Caco-2 (cell line): ENCODE measurements at regions not wholly inside any gene's neighbourhood (a gene's known extent, or its start where the extent isn't known, plus 50 kb on each side); places are given as distances from the start of the nearest gene placed in this dataset.

Experiments
- BruUV-seq: library from RNA; stranded (reverse); fragments of 400-500 nt; replicated peaks from 2 replicates; lab custom pipeline; 2021; lab: Mats Ljungman, UMichigan
- CTCF ChIA-PET: fragments of 300-600 bp; sonication (Branson Sonifier 250); formaldehyde crosslinking; loops from one replicate; lab custom pipeline; 2022; ENCODE audit warnings: antibody characterized with exemption; lab: Charles Lee
- POLR2A ChIA-PET: fragments of 300-600 bp; sonication (Branson Sonifier 250); formaldehyde crosslinking; loops from one replicate; lab custom pipeline; 2022; ENCODE audit warnings: antibody characterized with exemption; lab: Charles Lee
- DNase-seq, 2 experiments: peaks; one replicate each; pipeline versions ENCODE4 v3.0.0 to v3.0.0-alpha.2; 2020 to 2022
- H3K27me3 ChIP-seq: replicated peaks from 2 replicates; pipeline ENCODE4 v1.6.0; 2011; ENCODE audit warnings: low read length; ENCODE audit not compliant: control insufficient read depth, insufficient read depth
- H3K36me3 ChIP-seq: 2 replicates; pipeline ENCODE4 v1.5.1; 2011; ENCODE audit warnings: low read length; ENCODE audit not compliant: control insufficient read depth, insufficient read depth
- H3K4me1 ChIP-seq: fragments of 250-450 bp; sonication (Bioruptor Pico); 2 replicates; pipeline ENCODE4 v1.5.1; 2020; ENCODE audit warnings: mild to moderate bottlenecking
- H3K4me3 ChIP-seq: 2 replicates; pipeline ENCODE4 v1.5.1; 2011; ENCODE audit warnings: low read depth, mild to moderate bottlenecking, control low read depth, low read length
- H3K9me3 ChIP-seq: fragments of 250-450 bp; sonication (Bioruptor Pico); 2 replicates; pipeline ENCODE4 v1.5.1; 2020; ENCODE audit warnings: mild to moderate bottlenecking, moderate library complexity
- H3K27ac Mint-ChIP-seq: one replicate; pipeline ENCODE4 v1.8.0; 2022; ENCODE audit warnings: mixed read lengths; ENCODE audit not compliant: unreplicated experiment
- H3K27me3 Mint-ChIP-seq: one replicate; pipeline ENCODE4 v1.8.0; 2022; ENCODE audit warnings: mixed read lengths; ENCODE audit not compliant: insufficient read depth, unreplicated experiment
- H3K36me3 Mint-ChIP-seq: one replicate; pipeline ENCODE4 v1.8.0; 2022; ENCODE audit warnings: mild to moderate bottlenecking, mixed read lengths; ENCODE audit not compliant: insufficient read depth, unreplicated experiment
- H3K4me1 Mint-ChIP-seq: one replicate; pipeline ENCODE4 v1.8.0; 2022; ENCODE audit warnings: low read depth, mixed read lengths; ENCODE audit not compliant: unreplicated experiment
- H3K4me3 Mint-ChIP-seq: one replicate; pipeline ENCODE4 v1.8.0; 2022; ENCODE audit warnings: mild to moderate bottlenecking, moderate library complexity, mixed read lengths; ENCODE audit not compliant: unreplicated experiment
- H3K9me3 Mint-ChIP-seq: one replicate; pipeline ENCODE4 v1.8.0; 2022; ENCODE audit warnings: mixed read lengths; ENCODE audit not compliant: unreplicated experiment
- CTCF ChIP-seq, 2 experiments: fragments of 200-600 bp in 1 of 2; IDR thresholded peaks; 1 replicate in 1 of 2; 2 replicates in 1 of 2; pipeline versions ENCODE4 v1.5.1 to v1.8.0; 2011 to 2022; ENCODE audit warnings: antibody characterized with exemption in 1 of 2, control low read depth in 1 of 2, inconsistent platforms in 1 of 2, low read depth in 1 of 2, low read length in 1 of 2, mild to moderate bottlenecking in 1 of 2, moderate library complexity in 1 of 2; ENCODE audit not compliant: insufficient read depth in 1 of 2, severe bottlenecking in 1 of 2, unreplicated experiment in 1 of 2
- intact Hi-C: fragments of 100-400 bp; cut with micrococcal nuclease; formaldehyde crosslinking; loops from one replicate; pipeline ENCODE4 v1.10.0; 2022; ENCODE audit not compliant: unreplicated experiment

GRCh38 chr3:11716573-11717290 lies 73.0 kb upstream of the VGLL4 start:
- Histone ChIP-seq H3K4me1 (peaks cover 16% of the 10 kb centered on the region), H3K36me3 (no peaks in the 10 kb centered on the region), H3K4me3 (no peak overlapping the region), H3K9me3 (no peaks in the 10 kb centered on the region), H3K27me3 (no peaks in the 10 kb centered on the region)
- BruUV-seq: no TSS peak
- POLR2A ChIA-PET: interaction anchor here (0.6 kb wide), 1 partner anchor 31 kb away, joined by 3 read pairs; no protein-coding TSS in a partner anchor
- DNase-seq: no peak
- H3K4me1 Mint-ChIP-seq: peaks cover 21% of the 10 kb centered on the region
- H3K4me3 Mint-ChIP-seq: peak overlapping the region; percentile 94
- intact Hi-C loops: no loop called here
- H3K36me3 Mint-ChIP-seq: peaks cover 23% of the 10 kb centered on the region
- no peaks in the 10 kb centered on the region for H3K27me3 Mint-ChIP-seq
- CTCF ChIA-PET: no interaction called here
- peaks cover 7% of the 10 kb centered on the region for H3K9me3 Mint-ChIP-seq
- H3K27ac Mint-ChIP-seq: peak overlapping the region; percentile 77
- no peak for TF ChIP-seq CTCF (IDR thresholded peaks at IDR 0.05; ENCODE audit: insufficient read depth in 1 of 2, low read depth in 1 of 2, low read length in 1 of 2, severe bottlenecking in 1 of 2, unreplicated experiment in 1 of 2)

- Histone ChIP-seq H3K4me1 (peaks cover 10% of the 10 kb centered on the region; the same call in 1 of the 2 replicates), H3K27me3 (no peaks in the 10 kb centered on the region), H3K4me3 (no peak overlapping the region), H3K36me3 (no peaks in the 10 kb centered on the region), H3K9me3 (peaks cover 7% of the 10 kb centered on the region; the same call in 1 of the 2 replicates)
- BruUV-seq: no TSS peak
- TF ChIP-seq CTCF (IDR thresholded peaks at IDR 0.05; ENCODE audit: insufficient read depth in 1 of 2, low read depth in 1 of 2, low read length in 1 of 2, severe bottlenecking in 1 of 2, unreplicated experiment in 1 of 2): no peak
- Mint-ChIP-seq H3K36me3 (peaks cover 23% of the 10 kb centered on the region), H3K27me3 (no peaks in the 10 kb centered on the region), H3K27ac (no peak overlapping the region), H3K4me3 (no peak overlapping the region), H3K4me1 (peaks cover 16% of the 10 kb centered on the region), H3K9me3 (peaks cover 10% of the 10 kb centered on the region)
- no peak for DNase-seq
- intact Hi-C loops: no loop called here
- ChIA-PET CTCF (no interaction called here), POLR2A (no interaction called here)
These were observed 69.5 kb upstream of the VGLL4 start for GRCh38 chr3:11713171-11713570.

- no TSS peak for BruUV-seq
- Mint-ChIP-seq H3K4me1 (peaks cover 16% of the 10 kb centered on the region), H3K27ac (no peak overlapping the region), H3K36me3 (peaks cover 23% of the 10 kb centered on the region), H3K9me3 (peaks cover 10% of the 10 kb centered on the region), H3K4me3 (no peak overlapping the region), H3K27me3 (no peaks in the 10 kb centered on the region)
- TF ChIP-seq CTCF (IDR thresholded peaks at IDR 0.05; ENCODE audit: insufficient read depth in 1 of 2, low read depth in 1 of 2, low read length in 1 of 2, severe bottlenecking in 1 of 2, unreplicated experiment in 1 of 2): no peak
- Histone ChIP-seq H3K36me3 (no peaks in the 10 kb centered on the region), H3K4me1 (peaks cover 10% of the 10 kb centered on the region; the same call in 1 of the 2 replicates), H3K27me3 (no peaks in the 10 kb centered on the region), H3K4me3 (no peak overlapping the region), H3K9me3 (peaks cover 7% of the 10 kb centered on the region; the same call in 1 of the 2 replicates)
- POLR2A ChIA-PET: no interaction called here
- no peak for DNase-seq
- intact Hi-C loops: no loop called here
- CTCF ChIA-PET: no interaction called here
These were observed 68.9 kb upstream of the VGLL4 start for GRCh38 chr3:11712646-11713045.
